Retinal pigment epithelial cell (primary cell): ENCODE measurements at regions not wholly inside any gene's neighbourhood (a gene's known extent, or its start where the extent isn't known, plus 50 kb on each side); places are given as distances from the start of the nearest gene placed in this dataset.

Experiments
- DNase-seq: peaks from one replicate; pipeline ENCODE4 v3.0.0-alpha.2; 2010; ENCODE audit warnings: low read depth
- H3K4me3 ChIP-seq: 2 replicates; pipeline ENCODE4 v1.5.1; 2011; ENCODE audit warnings: mild to moderate bottlenecking, low read length, control low read depth, moderate library complexity
- CTCF ChIP-seq: conservative IDR thresholded peaks from 2 replicates; pipeline ENCODE4 v1.5.1; 2011; ENCODE audit warnings: low read depth, low read length, control low read depth, inconsistent platforms

GRCh38 chr1:209354111-209354839 is 229.2 kb upstream of the CAMK1G start:
- DNase-seq = peak; percentile 73
- peak; percentile 93 for TF ChIP-seq CTCF
- no peak overlapping the region for H3K4me3 ChIP-seq

- no peak overlapping the region for H3K4me3 ChIP-seq
- no peak for TF ChIP-seq CTCF
- no peak for DNase-seq
These were observed 228.7 kb upstream of the CAMK1G start for GRCh38 chr1:209354840-209355165.

- H3K4me3 ChIP-seq = no peak overlapping the region
- DNase-seq = no peak
- TF ChIP-seq CTCF = no peak
These were observed 228.1 kb upstream of the CAMK1G start for GRCh38 chr1:209355415-209355814.

GRCh38 chr1:209356976-209357377 is 226.5 kb upstream of the CAMK1G start:
- H3K4me3 ChIP-seq = no peak overlapping the region
- no peak for DNase-seq
- no peak for TF ChIP-seq CTCF

GRCh38 chr1:209363112-209363511 is 220.4 kb upstream of the CAMK1G start:
- TF ChIP-seq CTCF = no peak
- no peak overlapping the region for H3K4me3 ChIP-seq
- DNase-seq = no peak

GRCh38 chr1:209364716-209365115 is 218.8 kb upstream of the CAMK1G start:
- DNase-seq = peak; percentile 61
- no peak overlapping the region for H3K4me3 ChIP-seq
- no peak for TF ChIP-seq CTCF

GRCh38 chr1:209367061-209367772 is 216.3 kb upstream of the CAMK1G start:
- peak; percentile 90 for DNase-seq
- H3K4me3 ChIP-seq = peak overlapping the region; percentile 11
- TF ChIP-seq CTCF = no peak
